ENCODE measurements at regions not wholly inside any gene's neighbourhood (a gene's known extent, or its start where the extent isn't known, plus 50 kb on each side); places are given as distances from the start of the nearest gene placed in this dataset.

- TF ChIP-seq CTCF (conservative IDR thresholded peaks at IDR 0.05; ENCODE audit: low read depth, low read length) (no peak), EZH2phosphoT487 (IDR thresholded peaks at IDR 0.05; ENCODE audit: borderline replicate concordance, low read length) (no peak)
Measured at GRCh38 chr5:90338712-90339372, 70.7 kb downstream of the CETN3 start.

Data from PC-3 (cell line).